HEK293 (cell line): ENCODE measurements at regions not wholly inside any gene's neighbourhood (a gene's known extent, or its start where the extent isn't known, plus 50 kb on each side); places are given as distances from the start of the nearest gene placed in this dataset.

Experiments
- EGR2 ChIP-seq: fragments of 450-650 bp; formaldehyde crosslinking; IDR thresholded peaks from 2 replicates; pipeline ENCODE4 v1.5.1; 2016; ENCODE audit warnings: low read depth, missing biosample characterization, missing genetic modification characterization
- KLF1 ChIP-seq: fragments of 450-650 bp; formaldehyde crosslinking; IDR thresholded peaks from 2 replicates; pipeline ENCODE4 v1.5.1; 2016; ENCODE audit warnings: missing biosample characterization, missing genetic modification characterization
- MEIS1 ChIP-seq: sonication (generic); formaldehyde crosslinking; IDR thresholded peaks from 2 replicates; pipeline ENCODE4 v1.8.1; 2022; ENCODE audit warnings: missing genetic modification reagents, mild to moderate bottlenecking, borderline replicate concordance
- ZBTB20 ChIP-seq: fragments of 450-650 bp; formaldehyde crosslinking; IDR thresholded peaks from 2 replicates; pipeline ENCODE4 v1.5.1; 2016; ENCODE audit warnings: missing biosample characterization, missing genetic modification characterization
- ZBTB21 ChIP-seq: fragments of 450-650 bp; formaldehyde crosslinking; IDR thresholded peaks from 2 replicates; pipeline ENCODE4 v1.5.1; 2017; ENCODE audit warnings: missing biosample characterization, missing genetic modification characterization
- ZFP3 ChIP-seq: fragments of 450-650 bp; formaldehyde crosslinking; IDR thresholded peaks from 2 replicates; pipeline ENCODE4 v1.5.1; 2016; ENCODE audit warnings: low read depth, missing biosample characterization, missing genetic modification characterization
- ZNF133 ChIP-seq: fragments of 450-650 bp; formaldehyde crosslinking; IDR thresholded peaks from 2 replicates; pipeline ENCODE4 v1.5.1; 2016; ENCODE audit warnings: missing biosample characterization, missing genetic modification characterization
- ZNF202 ChIP-seq: fragments of 450-650 bp; formaldehyde crosslinking; IDR thresholded peaks from 2 replicates; pipeline ENCODE4 v1.5.1; 2016; ENCODE audit warnings: missing biosample characterization, missing genetic modification characterization, borderline replicate concordance
- ZNF24 ChIP-seq: fragments of 450-650 bp; formaldehyde crosslinking; IDR thresholded peaks from 2 replicates; pipeline ENCODE4 v1.5.1; 2016; ENCODE audit warnings: missing biosample characterization, missing genetic modification characterization
- TF ChIP-seq, protein P1 (sequence below): fragments of 450-650 bp; formaldehyde crosslinking; IDR thresholded peaks from 2 replicates; pipeline ENCODE4 v1.5.1; 2016; ENCODE audit warnings: missing biosample characterization, missing genetic modification characterization
- TF ChIP-seq, protein P2 (sequence below): fragments of 450-650 bp; formaldehyde crosslinking; IDR thresholded peaks from 2 replicates; pipeline ENCODE4 v1.5.1; 2016; ENCODE audit warnings: missing biosample characterization, missing genetic modification characterization
- TF ChIP-seq, protein P3 (sequence below): fragments of 450-650 bp; formaldehyde crosslinking; IDR thresholded peaks from 2 replicates; pipeline ENCODE4 v1.5.1; 2016; ENCODE audit warnings: missing biosample characterization, missing genetic modification characterization
- TF ChIP-seq, protein P4 (sequence below): IDR thresholded peaks from 2 replicates; pipeline ENCODE4 v1.6.1; 2011; ENCODE audit warnings: mild to moderate bottlenecking, low read depth, low read length, borderline replicate concordance

DNA sequence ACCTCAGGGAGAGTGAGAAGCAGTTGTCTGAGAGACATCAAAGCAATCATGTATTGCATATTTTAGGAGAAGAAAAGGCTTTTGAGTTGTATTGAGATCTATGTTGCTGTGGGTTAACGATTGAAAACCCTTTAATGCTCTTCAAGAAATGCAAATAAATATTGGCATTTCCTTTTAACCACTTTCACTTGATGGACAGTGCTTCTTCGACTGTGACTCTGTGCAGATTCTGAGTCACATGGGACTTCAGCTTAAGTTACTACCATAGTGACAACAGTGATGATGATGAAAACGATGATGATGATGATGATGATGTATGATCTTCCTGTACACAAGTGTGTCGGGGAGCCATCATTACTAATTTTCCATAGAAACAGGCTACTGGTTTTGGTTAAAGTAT lies 181.8 kb downstream of the AKAIN1 start:
- TF ChIP-seq ZNF202 (tag by site-specific recombination) (no peak), ZBTB21 (tag by site-specific recombination) (no peak), ZNF133 (no peak), MEIS1 (CRISPR knock-in tag) (no peak), ZNF24 (tag by site-specific recombination) (no peak), EGR2 (no peak), ZBTB20 (no peak), ZFP3 (no peak), KLF1 (tag by site-specific recombination) (no peak)
- TF ChIP-seq, protein P1, sequence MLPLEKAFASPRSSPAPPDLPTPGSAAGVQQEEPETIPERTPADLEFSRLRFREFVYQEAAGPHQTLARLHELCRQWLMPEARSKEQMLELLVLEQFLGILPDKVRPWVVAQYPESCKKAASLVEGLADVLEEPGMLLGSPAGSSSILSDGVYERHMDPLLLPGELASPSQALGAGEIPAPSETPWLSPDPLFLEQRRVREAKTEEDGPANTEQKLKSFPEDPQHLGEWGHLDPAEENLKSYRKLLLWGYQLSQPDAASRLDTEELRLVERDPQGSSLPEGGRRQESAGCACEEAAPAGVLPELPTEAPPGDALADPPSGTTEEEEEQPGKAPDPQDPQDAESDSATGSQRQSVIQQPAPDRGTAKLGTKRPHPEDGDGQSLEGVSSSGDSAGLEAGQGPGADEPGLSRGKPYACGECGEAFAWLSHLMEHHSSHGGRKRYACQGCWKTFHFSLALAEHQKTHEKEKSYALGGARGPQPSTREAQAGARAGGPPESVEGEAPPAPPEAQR (tag by site-specific recombination): no peak
- TF ChIP-seq, protein P2, sequence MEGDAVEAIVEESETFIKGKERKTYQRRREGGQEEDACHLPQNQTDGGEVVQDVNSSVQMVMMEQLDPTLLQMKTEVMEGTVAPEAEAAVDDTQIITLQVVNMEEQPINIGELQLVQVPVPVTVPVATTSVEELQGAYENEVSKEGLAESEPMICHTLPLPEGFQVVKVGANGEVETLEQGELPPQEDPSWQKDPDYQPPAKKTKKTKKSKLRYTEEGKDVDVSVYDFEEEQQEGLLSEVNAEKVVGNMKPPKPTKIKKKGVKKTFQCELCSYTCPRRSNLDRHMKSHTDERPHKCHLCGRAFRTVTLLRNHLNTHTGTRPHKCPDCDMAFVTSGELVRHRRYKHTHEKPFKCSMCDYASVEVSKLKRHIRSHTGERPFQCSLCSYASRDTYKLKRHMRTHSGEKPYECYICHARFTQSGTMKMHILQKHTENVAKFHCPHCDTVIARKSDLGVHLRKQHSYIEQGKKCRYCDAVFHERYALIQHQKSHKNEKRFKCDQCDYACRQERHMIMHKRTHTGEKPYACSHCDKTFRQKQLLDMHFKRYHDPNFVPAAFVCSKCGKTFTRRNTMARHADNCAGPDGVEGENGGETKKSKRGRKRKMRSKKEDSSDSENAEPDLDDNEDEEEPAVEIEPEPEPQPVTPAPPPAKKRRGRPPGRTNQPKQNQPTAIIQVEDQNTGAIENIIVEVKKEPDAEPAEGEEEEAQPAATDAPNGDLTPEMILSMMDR (tag by site-specific recombination): no peak
- TF ChIP-seq, protein P3, sequence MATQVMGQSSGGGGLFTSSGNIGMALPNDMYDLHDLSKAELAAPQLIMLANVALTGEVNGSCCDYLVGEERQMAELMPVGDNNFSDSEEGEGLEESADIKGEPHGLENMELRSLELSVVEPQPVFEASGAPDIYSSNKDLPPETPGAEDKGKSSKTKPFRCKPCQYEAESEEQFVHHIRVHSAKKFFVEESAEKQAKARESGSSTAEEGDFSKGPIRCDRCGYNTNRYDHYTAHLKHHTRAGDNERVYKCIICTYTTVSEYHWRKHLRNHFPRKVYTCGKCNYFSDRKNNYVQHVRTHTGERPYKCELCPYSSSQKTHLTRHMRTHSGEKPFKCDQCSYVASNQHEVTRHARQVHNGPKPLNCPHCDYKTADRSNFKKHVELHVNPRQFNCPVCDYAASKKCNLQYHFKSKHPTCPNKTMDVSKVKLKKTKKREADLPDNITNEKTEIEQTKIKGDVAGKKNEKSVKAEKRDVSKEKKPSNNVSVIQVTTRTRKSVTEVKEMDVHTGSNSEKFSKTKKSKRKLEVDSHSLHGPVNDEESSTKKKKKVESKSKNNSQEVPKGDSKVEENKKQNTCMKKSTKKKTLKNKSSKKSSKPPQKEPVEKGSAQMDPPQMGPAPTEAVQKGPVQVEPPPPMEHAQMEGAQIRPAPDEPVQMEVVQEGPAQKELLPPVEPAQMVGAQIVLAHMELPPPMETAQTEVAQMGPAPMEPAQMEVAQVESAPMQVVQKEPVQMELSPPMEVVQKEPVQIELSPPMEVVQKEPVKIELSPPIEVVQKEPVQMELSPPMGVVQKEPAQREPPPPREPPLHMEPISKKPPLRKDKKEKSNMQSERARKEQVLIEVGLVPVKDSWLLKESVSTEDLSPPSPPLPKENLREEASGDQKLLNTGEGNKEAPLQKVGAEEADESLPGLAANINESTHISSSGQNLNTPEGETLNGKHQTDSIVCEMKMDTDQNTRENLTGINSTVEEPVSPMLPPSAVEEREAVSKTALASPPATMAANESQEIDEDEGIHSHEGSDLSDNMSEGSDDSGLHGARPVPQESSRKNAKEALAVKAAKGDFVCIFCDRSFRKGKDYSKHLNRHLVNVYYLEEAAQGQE (tag by site-specific recombination): no peak
- TF ChIP-seq, protein P4, sequence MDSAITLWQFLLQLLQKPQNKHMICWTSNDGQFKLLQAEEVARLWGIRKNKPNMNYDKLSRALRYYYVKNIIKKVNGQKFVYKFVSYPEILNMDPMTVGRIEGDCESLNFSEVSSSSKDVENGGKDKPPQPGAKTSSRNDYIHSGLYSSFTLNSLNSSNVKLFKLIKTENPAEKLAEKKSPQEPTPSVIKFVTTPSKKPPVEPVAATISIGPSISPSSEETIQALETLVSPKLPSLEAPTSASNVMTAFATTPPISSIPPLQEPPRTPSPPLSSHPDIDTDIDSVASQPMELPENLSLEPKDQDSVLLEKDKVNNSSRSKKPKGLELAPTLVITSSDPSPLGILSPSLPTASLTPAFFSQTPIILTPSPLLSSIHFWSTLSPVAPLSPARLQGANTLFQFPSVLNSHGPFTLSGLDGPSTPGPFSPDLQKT: no peak
